HG02852 (cell line): ENCODE measurements at regions not wholly inside any gene's neighbourhood (a gene's known extent, or its start where the extent isn't known, plus 50 kb on each side); places are given as distances from the start of the nearest gene placed in this dataset.

Source experiments
- ATAC-seq: cut with Tn5 transposase; IDR thresholded peaks from one replicate; pipeline ENCODE4 v1.9.1; 2021; ENCODE audit warnings: mild to moderate bottlenecking, moderate library complexity; ENCODE audit not compliant: unreplicated experiment

DNA sequence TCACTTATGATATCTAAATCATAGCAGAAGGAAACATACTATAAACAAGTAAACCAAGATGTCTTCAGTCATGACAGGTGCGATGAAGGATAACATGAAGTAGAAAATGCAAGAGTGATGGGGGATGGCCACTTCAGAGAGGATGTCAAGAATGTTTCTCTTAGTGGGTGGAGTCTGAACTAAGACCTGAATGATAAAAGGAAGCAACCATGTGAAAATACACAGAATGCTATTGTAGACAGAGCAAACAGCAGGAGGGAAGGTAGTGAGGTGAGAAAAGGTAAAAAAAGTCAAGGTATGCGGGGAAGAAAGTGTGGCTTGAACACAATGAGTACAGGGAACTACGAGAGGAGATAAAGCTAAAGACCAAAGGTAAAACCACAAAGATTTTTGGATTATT, 341.6 kb downstream of the FBXO15 start:
- ATAC-seq: no peak

GRCh38 chr18:73797419-73797818, 350.2 kb downstream of the FBXO15 start:
- no peak for ATAC-seq

- no peak for ATAC-seq
Measured at GRCh38 chr18:73793386-73793785, 354.2 kb downstream of the FBXO15 start.

- no peak for ATAC-seq
Measured at GRCh38 chr18:73791081-73791480, 356.6 kb downstream of the FBXO15 start.

- no peak for ATAC-seq
Measured at GRCh38 chr18:73790587-73790986, 357.0 kb downstream of the FBXO15 start.

DNA sequence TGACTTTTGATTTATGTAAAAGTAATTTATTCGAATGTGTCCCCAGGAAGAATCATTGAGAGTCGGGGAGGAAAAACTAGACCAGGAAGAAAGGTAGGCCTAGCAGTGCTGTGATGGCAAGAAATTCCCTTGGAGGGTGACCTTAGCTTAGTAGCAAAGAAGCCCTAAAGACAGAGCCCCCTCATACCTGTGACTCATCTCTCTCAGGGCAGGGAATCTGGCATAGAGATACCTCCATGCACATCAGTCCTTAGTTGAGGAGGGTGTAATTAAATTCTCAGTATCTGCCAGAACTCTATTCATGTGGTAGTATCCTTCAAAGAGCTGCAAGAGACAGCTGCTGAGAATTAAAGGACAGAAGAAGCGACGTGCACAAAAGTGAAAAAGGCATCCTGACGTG, 360.3 kb downstream of the FBXO15 start:
- ATAC-seq: no peak

- no peak for ATAC-seq
Measured at GRCh38 chr18:73785300-73785699, 362.3 kb downstream of the FBXO15 start.

- no peak for ATAC-seq
Measured at GRCh38 chr18:73784853-73785252, 362.8 kb downstream of the FBXO15 start.

- ATAC-seq: no peak
Measured at GRCh38 chr18:73782405-73782804, 365.2 kb downstream of the FBXO15 start.

- ATAC-seq: no peak
Measured at GRCh38 chr18:73780218-73780617, 367.4 kb downstream of the FBXO15 start.

GRCh38 chr18:73778032-73778359, 369.6 kb downstream of the FBXO15 start:
- no peak for ATAC-seq

GRCh38 chr18:73777356-73778031, 370.1 kb downstream of the FBXO15 start:
- no peak for ATAC-seq

DNA sequence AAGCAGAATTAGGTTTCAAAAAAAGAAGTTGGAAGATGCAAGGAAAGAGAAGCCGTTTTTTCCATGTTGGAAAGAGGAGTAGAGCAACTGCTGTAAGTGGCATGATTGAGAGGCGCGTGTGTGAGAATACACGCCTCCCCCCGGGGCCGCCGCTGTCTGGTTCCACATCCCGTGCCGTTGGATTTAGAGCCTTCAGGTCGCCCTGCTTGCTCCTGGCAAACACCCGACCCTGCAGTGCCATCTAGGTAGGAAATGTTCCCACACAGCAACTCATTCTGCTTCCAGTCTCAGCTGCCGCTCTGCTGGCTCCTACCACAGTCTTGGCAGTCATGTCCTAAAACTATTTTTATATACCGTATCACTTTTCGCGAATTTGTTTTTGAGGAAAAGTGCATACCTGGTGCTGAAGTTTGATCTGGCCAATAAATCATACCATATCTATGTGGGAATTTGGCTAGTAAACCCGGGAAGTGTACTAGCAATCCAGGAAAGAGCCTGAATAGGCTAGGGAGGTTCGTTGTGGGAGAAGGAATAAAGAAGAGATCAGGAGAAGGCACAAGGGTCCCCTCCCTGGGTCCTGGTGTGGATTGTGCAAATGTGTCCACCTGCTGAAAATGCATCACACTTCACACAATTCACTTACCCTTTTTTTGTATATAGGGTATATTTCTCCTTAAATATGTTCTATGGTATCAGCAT, 372.7 kb downstream of the FBXO15 start:
- no peak for ATAC-seq

DNA sequence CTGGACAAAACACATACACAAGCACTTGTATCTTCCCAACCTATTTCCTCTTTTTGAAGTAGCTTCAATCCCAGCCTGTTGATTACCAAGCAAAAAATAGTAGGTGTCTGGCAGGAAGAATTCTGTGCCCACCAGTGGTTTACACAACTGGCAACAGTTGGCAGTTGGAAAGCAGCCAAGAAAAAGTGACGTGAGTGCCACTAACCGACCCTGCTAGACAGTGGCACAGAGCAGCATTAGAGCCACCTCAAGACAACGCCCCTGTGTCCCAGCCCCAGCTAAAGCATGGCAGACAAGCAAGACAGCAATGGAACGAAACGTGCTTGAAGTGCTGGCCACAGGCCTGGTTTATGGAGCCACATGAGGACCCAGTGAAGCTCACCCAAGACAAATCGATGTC, 379.6 kb downstream of the FBXO15 start:
- ATAC-seq: no peak

GRCh38 chr18:73766910-73767515, 380.6 kb downstream of the FBXO15 start:
- no peak for ATAC-seq

DNA sequence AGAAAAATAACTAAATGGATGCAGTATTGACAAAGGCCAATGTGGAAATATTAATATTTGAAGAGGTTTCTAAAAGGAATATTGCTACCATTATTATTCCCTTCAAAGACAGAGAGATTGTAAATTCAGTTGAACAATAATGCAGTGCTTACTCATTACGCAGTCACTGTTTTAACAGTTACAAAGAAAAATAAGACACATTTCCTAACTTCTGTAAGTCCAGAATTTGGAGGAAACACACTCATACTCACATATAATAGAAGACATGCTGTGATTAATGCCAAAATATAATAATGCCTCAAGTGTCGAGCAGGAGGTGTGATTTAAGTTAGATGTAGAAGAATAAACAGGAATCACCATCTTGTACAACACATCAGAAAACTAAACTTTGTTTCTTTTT, 389.2 kb downstream of the FBXO15 start:
- no peak for ATAC-seq

DNA sequence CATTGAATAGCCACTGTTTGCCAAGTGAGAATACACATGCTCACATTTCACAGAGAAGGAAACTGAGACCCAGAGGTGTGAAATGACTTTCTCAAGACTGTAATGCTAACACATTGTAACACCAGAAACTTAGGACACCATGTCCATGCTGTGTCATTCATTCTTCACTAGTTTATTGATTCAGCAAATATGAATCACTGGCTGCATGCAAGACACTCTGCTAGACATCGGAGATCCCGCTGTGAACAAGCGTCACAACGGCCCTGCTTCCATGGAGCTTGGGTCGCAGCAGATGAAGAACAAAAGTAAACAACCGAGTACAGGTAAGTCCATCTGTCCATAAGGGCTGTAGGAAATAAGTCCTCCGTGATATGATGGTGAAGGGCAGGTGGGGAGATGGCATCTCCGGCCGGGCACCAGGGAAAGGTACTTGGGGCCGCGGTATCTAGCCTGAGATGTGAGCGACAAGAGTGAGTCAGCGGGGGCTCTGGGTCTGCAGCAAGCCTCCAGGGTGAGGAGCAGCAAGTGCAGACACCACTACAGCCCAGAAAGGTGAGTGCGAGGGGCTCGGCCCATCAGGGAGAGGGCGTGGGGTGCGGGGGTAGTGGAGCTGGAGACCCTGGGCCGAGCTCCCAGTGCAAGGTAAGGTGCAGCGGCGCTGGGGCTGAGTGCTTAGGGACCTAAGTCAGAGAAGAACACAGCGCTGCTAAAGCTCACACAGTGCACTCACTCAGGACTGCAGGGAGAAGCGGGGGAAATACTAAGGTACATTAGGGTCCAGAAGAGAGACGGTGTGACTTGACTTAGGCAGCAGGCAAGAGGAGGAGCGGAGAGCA, 391.2 kb downstream of the FBXO15 start:
- no peak for ATAC-seq

GRCh38 chr18:73752965-73753364, 394.7 kb downstream of the FBXO15 start:
- no peak for ATAC-seq

GRCh38 chr18:73752546-73752945, 395.1 kb downstream of the FBXO15 start:
- no peak for ATAC-seq

DNA sequence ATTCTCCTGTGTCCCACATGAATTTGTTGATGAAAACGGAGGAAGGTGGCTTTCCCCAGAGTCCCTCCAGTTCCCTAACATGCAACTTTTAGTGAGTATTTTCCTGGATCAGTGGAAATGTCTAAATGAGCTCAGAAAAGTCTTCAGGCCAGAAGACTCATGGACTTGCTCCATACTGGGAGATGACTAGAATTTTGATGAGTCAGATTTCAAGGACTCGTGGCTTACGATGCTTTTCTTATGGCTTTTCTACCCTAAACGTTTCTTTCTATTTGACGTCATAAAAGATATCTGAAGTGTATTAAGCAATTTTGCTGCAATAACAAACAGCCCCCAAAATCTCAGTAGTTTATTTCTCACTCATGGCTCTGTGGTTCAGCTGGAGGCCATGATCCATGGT, 397.6 kb downstream of the FBXO15 start:
- ATAC-seq: no peak

GRCh38 chr18:73749304-73749703, 398.3 kb downstream of the FBXO15 start:
- ATAC-seq: no peak

- no peak for ATAC-seq
Measured at GRCh38 chr18:73748731-73749130, 398.9 kb downstream of the FBXO15 start.
